Iris pigment epithelial cell (primary cell): ENCODE measurements at regions not wholly inside any gene's neighbourhood (a gene's known extent, or its start where the extent isn't known, plus 50 kb on each side); places are given as distances from the start of the nearest gene placed in this dataset.
A peak's percentile ranks its signal among the peaks of the same experiment; 100 is the strongest.
"Not testable (repeated sequence)": the region's sequence is repeated elsewhere in the genome, so short reads cannot be mapped to it uniquely, and the experiment has no call there.

Experiments used
- DNase-seq: peaks from one replicate; pipeline ENCODE4 v3.0.0-alpha.2; 2011; ENCODE audit warnings: low read depth

DNA sequence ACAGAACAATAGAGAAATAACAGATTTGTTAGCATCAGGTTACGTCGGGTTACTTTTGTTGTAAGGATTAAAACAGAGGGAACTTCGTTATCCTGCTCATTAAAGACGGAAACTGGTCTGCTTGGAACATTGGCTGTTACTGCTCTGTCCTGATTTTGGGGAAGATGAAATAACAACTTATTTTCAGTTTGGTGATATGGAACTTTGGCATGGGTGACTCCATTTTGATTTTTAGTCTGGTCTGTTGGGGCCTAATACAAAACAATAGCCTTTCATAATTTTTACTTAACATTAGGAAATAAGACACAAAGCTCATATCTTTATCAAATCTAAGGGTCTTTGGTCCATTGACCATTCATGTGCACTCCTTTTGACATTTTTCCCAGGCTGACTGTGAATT lies 220.5 kb upstream of the DUSP10 start:
- DNase-seq = no peak

DNA sequence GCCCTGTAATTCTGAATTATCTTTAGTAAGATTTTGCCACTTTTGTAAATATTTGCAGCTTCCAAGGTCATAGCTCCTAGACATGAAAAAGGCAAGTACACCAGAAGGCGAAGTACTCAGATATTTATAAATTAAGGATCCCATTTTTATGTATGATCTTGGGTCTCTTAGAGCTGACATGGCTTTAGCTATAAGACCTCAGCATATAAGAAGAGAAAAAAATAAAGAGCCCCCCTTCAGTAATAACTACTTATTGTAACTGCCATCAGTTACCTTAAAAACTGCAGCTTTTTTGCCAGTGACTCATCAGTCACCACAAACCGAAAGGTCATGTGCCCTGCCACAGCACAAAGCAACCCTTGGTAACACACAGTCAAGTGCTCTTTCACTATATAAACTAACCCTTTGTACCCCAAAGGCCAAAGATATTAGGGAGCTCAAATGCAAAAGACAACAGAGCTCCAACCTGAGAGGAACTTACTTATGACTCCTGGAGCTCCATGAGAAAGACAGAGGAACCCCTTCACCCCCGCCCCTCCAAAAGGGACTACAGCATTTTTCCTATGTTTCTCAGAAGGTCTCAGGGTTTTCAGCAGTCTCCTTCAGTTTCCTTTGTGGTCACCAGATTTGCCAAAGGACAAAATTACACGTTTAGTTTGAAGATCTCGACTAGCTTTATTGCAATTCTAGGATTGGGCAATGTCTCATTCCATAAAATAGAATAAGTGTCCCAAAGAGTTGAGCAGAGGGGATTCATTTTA lies 219.8 kb upstream of the DUSP10 start:
- peak; percentile 70 for DNase-seq

DNA sequence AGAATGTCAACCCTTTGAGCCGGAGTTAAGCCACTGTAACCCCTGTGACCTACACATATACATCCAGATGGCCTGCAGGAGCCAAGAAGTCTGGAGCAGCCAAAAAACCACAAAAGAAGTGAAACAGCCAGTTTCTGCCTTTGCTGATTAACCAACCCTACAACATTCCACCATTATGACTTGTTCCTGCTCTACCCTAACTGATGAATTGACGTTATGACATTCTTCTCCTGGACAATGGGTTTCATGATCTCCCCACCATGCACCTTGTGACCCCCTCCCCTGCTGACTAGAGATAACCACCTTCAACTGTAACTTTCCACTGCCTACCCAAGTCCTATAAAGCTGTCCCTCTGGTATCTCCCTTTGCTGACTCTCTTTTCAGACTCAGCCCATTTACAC lies 216.3 kb upstream of the DUSP10 start:
- peak; percentile 78 for DNase-seq

GRCh38 chr1:221957350-221957749 lies 215.5 kb upstream of the DUSP10 start:
- DNase-seq = not testable (repeated sequence)

- DNase-seq = no peak
Measured at GRCh38 chr1:221949996-221950395, 208.1 kb upstream of the DUSP10 start.

GRCh38 chr1:221948459-221948858 lies 206.6 kb upstream of the DUSP10 start:
- DNase-seq = no peak

DNA sequence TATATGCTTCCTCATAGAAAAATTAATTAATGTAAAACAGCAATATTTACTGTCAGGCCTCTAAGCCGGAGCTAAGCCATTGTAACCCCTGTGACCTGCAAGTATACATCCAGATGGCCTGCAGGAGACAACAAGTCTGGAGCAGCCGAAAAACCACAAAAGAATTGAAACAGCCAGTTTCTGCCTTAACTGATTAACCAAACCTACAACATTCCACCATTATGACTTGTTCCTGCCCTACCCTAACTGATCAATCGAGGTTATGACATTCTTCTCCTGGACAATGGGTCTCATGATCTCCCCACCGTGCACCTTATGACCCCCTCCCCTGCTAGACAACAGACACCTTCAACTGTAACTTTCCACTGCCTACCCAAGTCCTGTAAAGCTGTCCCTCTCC lies 205.8 kb upstream of the DUSP10 start:
- DNase-seq = no peak

GRCh38 chr1:221946768-221947167 lies 204.9 kb upstream of the DUSP10 start:
- no peak for DNase-seq

DNA sequence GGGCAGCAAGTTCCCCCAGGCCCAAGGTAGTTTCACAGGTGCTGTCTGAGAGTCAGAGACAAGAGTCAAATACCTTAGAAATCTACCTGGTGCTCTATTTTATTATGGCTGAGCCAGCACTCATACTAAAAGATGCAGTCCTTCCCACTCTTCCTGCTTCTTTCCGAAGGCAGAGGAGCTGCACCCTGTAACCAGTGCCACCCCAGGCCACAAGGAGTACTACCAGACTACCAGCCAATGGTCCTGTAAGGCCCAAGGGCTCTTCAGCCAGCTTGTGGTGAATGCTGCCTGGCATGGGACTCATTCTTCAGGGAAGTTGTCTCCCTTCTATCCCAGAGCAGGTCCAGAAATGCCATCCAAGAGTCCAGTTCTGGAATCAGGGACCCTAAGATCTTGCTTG lies 203.8 kb upstream of the DUSP10 start:
- no peak for DNase-seq

DNA sequence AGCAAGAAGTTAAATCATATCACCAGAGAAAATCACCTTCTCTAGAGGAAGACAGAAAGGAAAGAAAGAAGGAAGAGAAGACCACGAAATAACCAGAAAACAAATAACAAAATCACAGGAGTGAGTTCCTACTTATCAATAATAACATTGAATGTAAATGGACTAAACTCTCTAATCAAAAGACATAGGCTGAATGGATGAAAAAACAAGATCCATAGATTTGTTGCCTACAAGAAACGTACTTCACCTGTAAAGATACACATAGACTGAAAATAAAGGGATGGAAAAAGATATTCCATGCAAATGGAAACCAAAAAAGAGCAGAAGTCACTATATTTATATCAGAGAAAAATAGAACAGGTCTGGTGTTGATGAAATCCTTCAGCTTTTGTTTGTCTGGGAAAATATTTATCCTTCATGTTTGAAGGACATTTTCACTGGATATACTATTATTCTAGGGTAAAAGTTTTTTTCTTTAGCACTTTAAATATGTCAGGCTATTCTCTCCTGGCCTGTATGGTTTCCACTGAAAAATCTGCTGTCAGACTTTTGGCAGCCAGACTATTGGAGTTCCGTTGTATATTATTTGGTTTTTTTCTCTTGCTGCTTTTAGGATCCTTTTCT lies 202.5 kb upstream of the DUSP10 start:
- no peak for DNase-seq

DNA sequence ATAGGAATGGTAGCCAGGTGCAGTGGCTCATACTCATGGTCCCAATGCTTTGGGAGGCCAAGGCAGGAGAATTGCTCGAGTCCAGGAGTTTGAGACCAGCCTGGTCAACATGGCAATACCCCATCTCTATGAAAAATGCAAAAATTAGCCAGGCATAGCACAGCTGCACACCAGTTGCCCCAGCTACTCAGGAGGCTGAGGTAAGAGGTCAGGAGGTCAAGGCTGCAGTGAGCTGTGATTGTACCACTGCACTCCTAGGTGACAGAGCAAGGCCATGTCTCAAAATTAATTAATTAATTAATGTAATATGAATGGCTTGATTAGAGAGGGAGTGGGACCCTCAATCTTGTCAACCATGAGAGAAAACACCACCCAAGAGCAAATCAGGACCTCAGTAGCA lies 198.7 kb upstream of the DUSP10 start:
- no peak for DNase-seq

GRCh38 chr1:221939607-221940006 lies 197.7 kb upstream of the DUSP10 start:
- DNase-seq = no peak

GRCh38 chr1:221937155-221937953 lies 195.5 kb upstream of the DUSP10 start:
- no peak for DNase-seq

DNA sequence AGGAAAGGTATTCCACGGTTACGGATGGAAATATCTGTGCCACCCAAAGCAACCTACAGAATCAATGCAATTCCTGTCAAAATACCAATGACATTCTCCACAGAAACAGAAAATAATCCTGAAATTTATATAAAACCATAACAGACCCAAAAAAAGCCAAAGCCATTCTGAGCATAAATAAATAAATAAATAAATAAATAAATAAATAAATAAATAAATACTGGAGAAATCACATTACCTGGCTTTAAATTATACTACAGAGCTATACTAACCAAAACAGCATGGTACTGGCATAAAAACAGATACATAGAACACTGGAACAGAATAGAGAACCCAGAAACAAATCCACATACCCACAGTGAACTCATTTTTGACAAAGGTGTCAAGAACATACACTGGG lies 191.9 kb upstream of the DUSP10 start:
- DNase-seq = no peak

DNA sequence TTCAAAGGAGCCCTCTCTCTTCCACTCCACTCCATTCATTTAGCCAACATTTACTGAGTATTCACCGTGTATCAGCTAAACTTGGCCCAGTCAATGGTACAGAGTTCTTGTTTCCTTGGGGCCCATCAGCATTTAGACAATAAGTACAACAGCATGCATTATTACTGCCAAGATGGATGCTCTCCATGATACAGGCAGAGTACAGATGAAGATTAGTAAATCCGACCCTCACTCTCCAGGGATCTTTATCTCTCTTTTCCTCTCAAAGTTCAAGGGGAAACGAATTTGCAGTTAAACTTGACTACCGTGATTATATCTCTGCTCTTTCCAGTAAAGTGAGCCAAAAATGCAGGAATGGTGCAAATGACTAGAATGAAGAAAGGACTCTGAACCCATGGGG lies 184.6 kb upstream of the DUSP10 start:
- no peak for DNase-seq

DNA sequence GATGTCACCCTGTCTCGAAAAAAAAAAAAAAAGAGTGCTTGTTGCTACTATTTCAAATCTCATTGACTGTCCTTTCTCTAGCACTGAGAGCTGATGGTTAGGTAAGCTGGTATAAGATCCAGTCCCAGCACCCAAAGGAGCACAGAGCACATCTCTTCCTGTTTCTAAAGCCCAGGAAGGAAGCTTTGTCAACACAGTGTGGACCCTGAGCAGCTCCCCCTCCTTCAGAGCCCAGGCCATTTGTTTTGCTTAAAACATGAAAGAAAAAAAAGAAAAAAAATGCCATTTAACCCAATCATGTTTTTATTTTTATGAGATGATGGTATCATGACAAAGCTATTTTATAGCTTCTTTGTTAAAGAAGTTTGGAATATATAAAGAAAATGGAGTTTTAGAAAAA lies 184.1 kb upstream of the DUSP10 start:
- no peak for DNase-seq

DNA sequence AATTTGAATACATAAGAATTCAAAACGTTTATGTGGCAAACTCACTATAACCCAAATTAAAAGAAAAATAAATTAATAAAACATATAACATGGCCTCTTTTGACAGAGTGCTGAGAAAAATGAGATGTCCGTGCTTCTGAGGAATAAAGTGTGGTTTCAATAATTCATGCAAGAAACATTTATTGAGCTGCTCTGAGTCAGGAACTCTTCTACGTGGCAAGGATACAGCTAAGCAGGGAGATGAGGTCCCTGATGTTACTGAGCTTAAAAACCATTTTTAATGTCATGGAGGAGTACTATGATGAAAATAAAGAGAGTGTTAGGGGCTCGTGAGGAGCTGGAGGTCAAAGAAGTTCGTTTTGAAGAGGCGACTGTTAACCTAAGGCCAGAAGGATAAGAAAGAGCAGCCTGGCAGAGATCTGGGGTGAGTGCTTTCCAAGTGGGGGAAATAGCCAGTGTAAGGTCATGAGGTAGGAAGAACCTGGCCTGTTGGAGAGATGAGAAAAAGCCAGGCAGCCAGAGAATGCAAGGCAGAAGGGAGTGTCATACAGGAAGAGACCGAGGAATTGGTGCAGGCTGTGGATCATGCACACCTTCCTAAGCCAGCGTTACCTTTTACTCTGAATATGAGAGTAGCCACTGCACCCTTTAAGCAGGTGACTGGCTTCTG lies 182.2 kb upstream of the DUSP10 start:
- DNase-seq = no peak

DNA sequence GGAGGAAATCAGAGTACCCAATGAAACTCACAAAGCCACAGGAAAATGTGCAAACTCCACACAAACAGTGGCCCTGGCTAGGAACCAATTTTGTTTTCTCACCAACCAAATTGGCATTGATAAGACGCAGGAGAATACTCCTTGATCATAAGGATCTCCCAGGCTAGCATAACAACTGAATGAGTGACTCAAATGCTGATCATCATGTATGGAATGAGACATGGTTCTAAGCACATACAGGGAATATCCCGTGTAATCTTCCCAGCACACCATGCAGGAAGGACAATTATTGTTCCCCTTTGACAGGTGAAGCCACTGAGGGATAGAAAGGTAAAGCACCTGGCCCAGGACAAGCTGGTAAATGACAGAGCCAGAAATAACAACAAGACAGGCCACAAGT lies 180.0 kb upstream of the DUSP10 start:
- DNase-seq = no peak

DNA sequence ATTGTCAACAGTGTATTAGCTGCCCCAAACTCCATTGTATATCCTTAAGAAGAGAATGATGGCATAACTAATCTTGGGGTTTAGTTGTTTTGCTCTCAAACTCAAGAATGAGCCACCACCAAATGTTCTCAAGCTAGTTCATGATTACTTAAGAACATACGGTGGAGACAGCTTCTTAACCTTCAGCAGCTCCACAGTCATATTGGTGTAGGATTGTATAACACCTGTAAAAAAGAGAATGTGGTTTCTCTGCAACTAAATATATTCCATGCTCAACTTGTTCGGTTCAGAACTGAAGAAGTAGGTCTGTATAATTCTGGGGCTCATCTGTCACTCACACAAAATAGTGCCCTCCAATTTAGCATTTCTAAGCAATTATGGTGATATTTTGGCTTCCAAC lies 177.9 kb upstream of the DUSP10 start:
- DNase-seq = no peak

DNA sequence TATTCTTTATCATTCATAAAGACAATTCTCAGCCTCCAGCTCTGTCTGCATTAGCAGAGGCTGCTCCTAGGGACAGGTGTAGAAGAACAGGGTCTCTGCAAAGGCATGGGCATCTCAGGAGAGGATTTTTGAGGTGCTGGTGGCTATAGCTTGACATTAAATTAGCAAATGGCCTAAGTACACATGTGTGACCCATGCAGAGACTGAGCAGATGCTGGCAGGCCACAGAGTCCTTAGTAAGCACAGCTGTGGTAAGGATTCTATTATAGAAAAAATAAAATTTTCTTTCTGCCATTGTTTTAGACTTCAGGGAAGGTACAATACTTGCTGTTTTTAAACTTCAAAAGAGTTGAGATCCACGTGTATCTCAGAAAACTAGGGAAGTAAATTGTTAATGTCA lies 177.5 kb upstream of the DUSP10 start:
- DNase-seq = no peak

- no peak for DNase-seq
Measured at GRCh38 chr1:221916176-221916575, 174.3 kb upstream of the DUSP10 start.

- DNase-seq = no peak
Measured at GRCh38 chr1:221915764-221916163, 173.9 kb upstream of the DUSP10 start.
